ENCODE measurements at regions not wholly inside any gene's neighbourhood (a gene's known extent, or its start where the extent isn't known, plus 50 kb on each side); places are given as distances from the start of the nearest gene placed in this dataset.

GRCh38 chr3:72295276-72295961, 510.5 kb upstream of the PROK2 start:
- Histone ChIP-seq H3K9me3 (ENCODE audit: low read length) (no peaks in the 10 kb centered on the region), H3K4me3 (ENCODE audit: low read depth in 1 of 2, low read length in 2 of 2) (no peak overlapping the region), H3K9ac (ENCODE audit: low read length) (no peak overlapping the region), H3K27ac (ENCODE audit: low read depth, low read length) (no peak overlapping the region), H3K27me3 (ENCODE audit: control insufficient read depth in 1 of 2, insufficient read depth in 2 of 2, low read length in 2 of 2) (no peaks in the 10 kb centered on the region), H3K36me3 (ENCODE audit: insufficient read depth, low read length) (no peaks in the 10 kb centered on the region), H3K4me1 (ENCODE audit: insufficient read depth, low read length) (peaks cover 27% of the 10 kb centered on the region)

DNA sequence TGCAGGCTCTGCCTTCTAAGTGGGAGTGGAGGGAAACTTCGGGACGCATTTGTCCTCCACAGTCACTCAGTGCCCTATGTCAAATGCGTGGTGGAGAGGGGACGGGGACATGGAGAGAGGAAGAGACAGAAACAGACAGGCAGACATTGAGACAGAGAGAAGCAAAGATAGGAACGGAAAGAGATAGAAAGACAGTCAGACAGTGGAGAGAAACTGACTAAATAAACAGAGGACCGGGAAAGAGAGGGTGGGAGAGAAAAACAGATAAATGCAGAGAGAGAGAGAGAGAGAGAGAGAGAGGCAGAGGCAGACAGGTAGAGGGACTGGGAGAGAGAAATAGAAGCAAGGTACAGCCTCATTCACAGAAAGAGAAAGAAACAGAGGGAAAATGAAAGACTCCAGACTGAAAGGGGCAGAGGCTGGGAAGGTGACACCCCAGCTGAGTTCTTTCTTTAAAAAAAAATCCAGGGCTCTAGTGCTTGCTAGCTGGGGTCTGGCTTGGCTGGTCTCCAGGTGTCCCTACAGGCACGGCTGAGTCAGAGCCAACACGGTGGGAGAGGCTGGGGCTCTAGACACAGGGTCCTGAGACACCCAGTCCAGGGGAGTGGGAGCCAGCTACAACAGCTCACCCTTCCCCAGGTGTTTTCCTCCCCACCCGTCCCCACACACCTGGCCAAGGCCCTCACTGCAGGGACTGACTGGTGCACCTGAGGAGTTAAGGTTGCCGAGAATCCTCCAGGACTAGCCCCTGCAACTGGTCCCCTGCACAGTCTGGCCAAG, 506.1 kb upstream of the PROK2 start:
- Histone ChIP-seq H3K9ac (ENCODE audit: low read length) (no peak overlapping the region), H3K4me1 (ENCODE audit: insufficient read depth, low read length) (peaks cover 19% of the 10 kb centered on the region), H3K27me3 (ENCODE audit: control insufficient read depth in 1 of 2, insufficient read depth in 2 of 2, low read length in 2 of 2) (no peaks in the 10 kb centered on the region), H3K36me3 (ENCODE audit: insufficient read depth, low read length) (no peaks in the 10 kb centered on the region), H3K27ac (ENCODE audit: low read depth, low read length) (no peak overlapping the region), H3K9me3 (ENCODE audit: low read length) (no peaks in the 10 kb centered on the region), H3K4me3 (ENCODE audit: low read depth in 1 of 2, low read length in 2 of 2) (no peak overlapping the region)

- Histone ChIP-seq H3K4me3 (ENCODE audit: low read depth in 1 of 2, low read length in 2 of 2) (peak overlapping the region in 1 of 2 donors; percentile 34), H3K4me1 (ENCODE audit: insufficient read depth, low read length) (peaks cover 19% of the 10 kb centered on the region), H3K9me3 (ENCODE audit: low read length) (no peaks in the 10 kb centered on the region), H3K9ac (ENCODE audit: low read length) (no peak overlapping the region), H3K27me3 (ENCODE audit: control insufficient read depth in 1 of 2, insufficient read depth in 2 of 2, low read length in 2 of 2) (no peaks in the 10 kb centered on the region), H3K27ac (ENCODE audit: low read depth, low read length) (peak overlapping the region; percentile 65), H3K36me3 (ENCODE audit: insufficient read depth, low read length) (no peaks in the 10 kb centered on the region)
These were observed 504.7 kb upstream of the PROK2 start for GRCh38 chr3:72289692-72290071.

- H3K27ac ChIP-seq (ENCODE audit: low read depth, low read length): peak overlapping the region; percentile 70
- no peaks in the 10 kb centered on the region for H3K36me3 ChIP-seq (ENCODE audit: insufficient read depth, low read length)
- H3K9me3 ChIP-seq (ENCODE audit: low read length): no peaks in the 10 kb centered on the region
- peak overlapping the region in 1 of 2 donors; percentile 34 for H3K4me3 ChIP-seq (ENCODE audit: low read depth in 1 of 2, low read length in 2 of 2)
- H3K4me1 ChIP-seq (ENCODE audit: insufficient read depth, low read length): peaks cover 19% of the 10 kb centered on the region
- no peaks in the 10 kb centered on the region for H3K27me3 ChIP-seq (ENCODE audit: control insufficient read depth in 1 of 2, insufficient read depth in 2 of 2, low read length in 2 of 2)
- H3K9ac ChIP-seq (ENCODE audit: low read length): peak overlapping the region; percentile 21
These were observed 504.2 kb upstream of the PROK2 start for GRCh38 chr3:72288955-72289691.

GRCh38 chr3:72287956-72288355, 503.0 kb upstream of the PROK2 start:
- Histone ChIP-seq H3K9me3 (ENCODE audit: low read length) (no peaks in the 10 kb centered on the region), H3K27me3 (ENCODE audit: control insufficient read depth in 1 of 2, insufficient read depth in 2 of 2, low read length in 2 of 2) (no peaks in the 10 kb centered on the region), H3K9ac (ENCODE audit: low read length) (no peak overlapping the region), H3K36me3 (ENCODE audit: insufficient read depth, low read length) (no peaks in the 10 kb centered on the region), H3K27ac (ENCODE audit: low read depth, low read length) (no peak overlapping the region), H3K4me1 (ENCODE audit: insufficient read depth, low read length) (peaks cover 19% of the 10 kb centered on the region), H3K4me3 (ENCODE audit: low read depth in 1 of 2, low read length in 2 of 2) (no peak overlapping the region)

DNA sequence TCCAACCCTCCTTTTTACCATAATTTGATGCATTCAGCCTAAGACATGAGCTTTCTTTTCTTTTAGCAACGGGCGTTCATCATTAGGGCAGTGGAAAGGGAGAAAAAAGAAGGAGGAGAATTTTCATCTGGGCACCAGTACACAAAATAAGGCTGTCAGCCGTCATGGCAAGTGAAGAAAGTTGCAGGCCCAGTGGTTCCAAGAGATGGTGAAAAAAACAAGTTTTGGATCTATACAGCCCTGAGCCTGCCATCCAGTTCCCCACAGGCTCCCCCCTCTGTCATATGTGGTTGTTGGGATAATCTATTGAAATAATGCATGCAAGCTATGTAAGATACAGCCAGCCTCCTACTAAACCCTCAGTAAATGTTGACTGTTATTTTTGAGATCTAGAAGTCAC, 500.6 kb upstream of the PROK2 start:
- H3K4me1 ChIP-seq (ENCODE audit: insufficient read depth, low read length): peaks cover 19% of the 10 kb centered on the region
- no peaks in the 10 kb centered on the region for H3K27me3 ChIP-seq (ENCODE audit: control insufficient read depth in 1 of 2, insufficient read depth in 2 of 2, low read length in 2 of 2)
- H3K9ac ChIP-seq (ENCODE audit: low read length): no peak overlapping the region
- no peak overlapping the region for H3K4me3 ChIP-seq (ENCODE audit: low read depth in 1 of 2, low read length in 2 of 2)
- no peaks in the 10 kb centered on the region for H3K9me3 ChIP-seq (ENCODE audit: low read length)
- no peaks in the 10 kb centered on the region for H3K36me3 ChIP-seq (ENCODE audit: insufficient read depth, low read length)
- H3K27ac ChIP-seq (ENCODE audit: low read depth, low read length): no peak overlapping the region

DNA sequence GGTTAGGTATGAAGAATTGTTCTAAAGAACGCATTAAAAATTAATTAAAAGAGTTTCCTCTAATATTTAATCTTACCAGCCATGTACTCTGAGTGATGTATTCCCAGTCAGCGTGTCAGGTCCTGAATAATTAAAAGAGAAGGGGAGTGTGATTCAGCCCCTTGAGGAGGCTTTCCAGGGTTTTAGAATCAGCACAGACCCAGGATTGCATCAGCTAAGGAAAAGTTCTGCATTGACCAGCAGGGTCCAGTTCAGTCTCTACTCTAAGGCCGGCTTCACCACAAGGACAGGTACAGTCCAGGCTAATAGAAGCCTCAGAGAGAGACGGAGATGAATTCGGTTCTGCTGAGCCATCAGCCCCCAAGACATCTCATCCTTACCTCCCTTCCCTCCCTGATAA, 499.5 kb upstream of the PROK2 start:
- no peak overlapping the region for H3K27ac ChIP-seq (ENCODE audit: low read depth, low read length)
- H3K36me3 ChIP-seq (ENCODE audit: insufficient read depth, low read length): no peaks in the 10 kb centered on the region
- no peaks in the 10 kb centered on the region for H3K9me3 ChIP-seq (ENCODE audit: low read length)
- H3K27me3 ChIP-seq (ENCODE audit: control insufficient read depth in 1 of 2, insufficient read depth in 2 of 2, low read length in 2 of 2): no peaks in the 10 kb centered on the region
- no peak overlapping the region for H3K4me3 ChIP-seq (ENCODE audit: low read depth in 1 of 2, low read length in 2 of 2)
- H3K4me1 ChIP-seq (ENCODE audit: insufficient read depth, low read length): peaks cover 22% of the 10 kb centered on the region
- H3K9ac ChIP-seq (ENCODE audit: low read length): no peak overlapping the region

DNA sequence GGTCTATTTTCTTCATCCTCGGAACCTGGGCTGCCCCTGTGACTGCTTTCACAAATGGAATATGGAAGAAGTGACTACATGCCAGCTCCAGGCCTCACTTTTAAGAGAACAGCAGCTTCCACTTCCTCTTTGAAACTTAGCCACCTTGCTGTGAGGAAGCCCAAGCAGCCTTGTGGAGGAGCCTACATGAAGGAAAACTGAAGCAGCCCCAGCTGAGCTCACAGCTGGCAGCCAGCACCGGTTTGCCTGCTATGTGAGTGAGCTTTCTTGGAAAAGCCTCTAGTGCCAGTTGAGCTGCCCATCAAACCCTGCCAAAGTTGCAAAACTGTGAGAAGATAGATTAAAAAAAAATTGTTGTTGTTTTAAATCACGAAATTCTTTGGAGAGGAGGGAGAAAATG, 498.0 kb upstream of the PROK2 start:
- Histone ChIP-seq H3K4me1 (ENCODE audit: insufficient read depth, low read length) (peaks cover 14% of the 10 kb centered on the region), H3K4me3 (ENCODE audit: low read depth in 1 of 2, low read length in 2 of 2) (no peak overlapping the region), H3K9ac (ENCODE audit: low read length) (no peak overlapping the region), H3K27me3 (ENCODE audit: control insufficient read depth in 1 of 2, insufficient read depth in 2 of 2, low read length in 2 of 2) (no peaks in the 10 kb centered on the region), H3K36me3 (ENCODE audit: insufficient read depth, low read length) (no peaks in the 10 kb centered on the region), H3K27ac (ENCODE audit: low read depth, low read length) (no peak overlapping the region), H3K9me3 (ENCODE audit: low read length) (no peaks in the 10 kb centered on the region)

DNA sequence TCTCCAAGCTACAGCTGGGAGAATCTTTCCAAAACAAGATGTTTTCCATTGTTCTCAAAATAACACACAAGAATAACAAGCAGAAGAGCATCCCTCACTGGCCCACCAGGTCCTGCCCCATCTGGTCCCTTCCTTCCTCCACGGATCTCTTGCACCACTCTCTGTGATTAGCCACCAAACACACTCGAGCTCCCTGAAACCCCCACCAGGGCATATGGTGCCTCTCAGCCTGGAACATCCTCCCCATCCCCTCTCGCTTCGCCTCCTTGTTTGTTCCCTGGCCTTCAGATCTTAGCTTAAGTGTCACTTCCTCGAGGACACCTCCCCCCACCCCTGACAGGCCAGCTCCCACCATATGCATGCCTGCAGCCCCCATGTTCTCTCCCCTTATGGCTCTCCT, 496.6 kb upstream of the PROK2 start:
- Histone ChIP-seq H3K9ac (ENCODE audit: low read length) (no peak overlapping the region), H3K4me1 (ENCODE audit: insufficient read depth, low read length) (peaks cover 13% of the 10 kb centered on the region), H3K4me3 (ENCODE audit: low read depth in 1 of 2, low read length in 2 of 2) (no peak overlapping the region), H3K27ac (ENCODE audit: low read depth, low read length) (no peak overlapping the region), H3K36me3 (ENCODE audit: insufficient read depth, low read length) (no peaks in the 10 kb centered on the region), H3K9me3 (ENCODE audit: low read length) (no peaks in the 10 kb centered on the region), H3K27me3 (ENCODE audit: control insufficient read depth in 1 of 2, insufficient read depth in 2 of 2, low read length in 2 of 2) (no peaks in the 10 kb centered on the region)

- Histone ChIP-seq H3K4me1 (ENCODE audit: insufficient read depth, low read length) (peaks cover 13% of the 10 kb centered on the region), H3K9me3 (ENCODE audit: low read length) (no peaks in the 10 kb centered on the region), H3K36me3 (ENCODE audit: insufficient read depth, low read length) (no peaks in the 10 kb centered on the region), H3K9ac (ENCODE audit: low read length) (no peak overlapping the region), H3K27ac (ENCODE audit: low read depth, low read length) (no peak overlapping the region), H3K4me3 (ENCODE audit: low read depth in 1 of 2, low read length in 2 of 2) (no peak overlapping the region), H3K27me3 (ENCODE audit: control insufficient read depth in 1 of 2, insufficient read depth in 2 of 2, low read length in 2 of 2) (no peaks in the 10 kb centered on the region)
These were observed 495.9 kb upstream of the PROK2 start for GRCh38 chr3:72280876-72281275.

DNA sequence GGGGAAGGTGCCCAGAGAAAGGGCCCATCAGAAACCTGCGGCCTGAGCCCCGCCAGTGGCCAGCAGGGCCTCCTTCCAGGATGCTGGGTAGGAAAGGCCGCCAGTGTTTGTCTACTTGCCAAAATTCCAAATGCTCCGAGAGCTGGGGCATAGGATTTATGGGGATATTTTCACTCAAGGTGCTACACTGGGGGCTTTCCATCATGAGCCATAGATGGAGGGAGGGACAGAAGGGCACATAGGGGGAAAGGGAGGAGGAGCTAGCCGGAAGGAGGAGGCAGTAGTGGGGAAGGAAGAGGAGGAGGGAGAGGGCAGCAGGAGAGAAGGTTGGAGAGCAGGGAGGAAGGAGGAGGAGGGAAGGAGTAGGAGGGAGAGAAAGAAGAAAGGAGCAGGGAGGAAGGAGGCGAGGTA, 494.7 kb upstream of the PROK2 start:
- Histone ChIP-seq H3K4me3 (ENCODE audit: low read depth in 1 of 2, low read length in 2 of 2) (no peak overlapping the region), H3K27ac (ENCODE audit: low read depth, low read length) (peak overlapping the region; percentile 10), H3K9me3 (ENCODE audit: low read length) (no peaks in the 10 kb centered on the region), H3K4me1 (ENCODE audit: insufficient read depth, low read length) (peaks cover 24% of the 10 kb centered on the region), H3K9ac (ENCODE audit: low read length) (no peak overlapping the region), H3K36me3 (ENCODE audit: insufficient read depth, low read length) (no peaks in the 10 kb centered on the region), H3K27me3 (ENCODE audit: control insufficient read depth in 1 of 2, insufficient read depth in 2 of 2, low read length in 2 of 2) (no peaks in the 10 kb centered on the region)

Measured in muscle layer of colon (tissue), 2 donors.